H54 (cell line): ENCODE measurements at regions not wholly inside any gene's neighbourhood (a gene's known extent, or its start where the extent isn't known, plus 50 kb on each side); places are given as distances from the start of the nearest gene placed in this dataset.

ENCODE experiments used
- DNase-seq: peaks from one replicate; pipeline ENCODE4 v3.0.0; 2011; ENCODE audit warnings: low spot score, mixed read lengths; ENCODE audit not compliant: insufficient read length
- FAIRE-seq: peaks from 3 replicates; lab custom pipeline; 2011; peaks lifted over from hg19 to GRCh38; lab: Jason Lieb, UNC
- POLR2A ChIP-seq: IDR thresholded peaks from 2 replicates; pipeline ENCODE4 v1.6.1; 2011; ENCODE audit warnings: low read depth, mild to moderate bottlenecking, low read length

DNA sequence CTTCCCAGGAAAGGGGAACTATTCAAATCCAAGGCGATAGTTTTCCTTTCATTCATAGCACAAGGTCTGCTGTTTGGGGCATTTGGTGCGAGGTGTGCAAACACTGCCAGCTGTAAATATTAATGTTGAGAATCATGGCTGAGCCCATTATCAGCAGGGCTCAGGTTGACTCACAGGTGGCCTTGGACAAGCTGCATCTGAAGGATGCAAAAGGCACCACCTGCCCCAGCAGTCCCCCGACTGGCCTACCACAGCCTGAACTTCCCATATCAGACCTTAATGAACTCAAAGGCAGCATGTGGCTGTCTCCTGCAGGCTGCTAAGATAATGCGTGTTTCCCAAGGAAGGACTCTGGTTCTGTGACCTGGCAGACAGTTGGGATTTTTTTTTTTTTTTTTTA, 93.3 kb upstream of the MAP1LC3B2 start:
- no peak for DNase-seq
- TF ChIP-seq POLR2A = no peak
- no peak for FAIRE-seq

DNA sequence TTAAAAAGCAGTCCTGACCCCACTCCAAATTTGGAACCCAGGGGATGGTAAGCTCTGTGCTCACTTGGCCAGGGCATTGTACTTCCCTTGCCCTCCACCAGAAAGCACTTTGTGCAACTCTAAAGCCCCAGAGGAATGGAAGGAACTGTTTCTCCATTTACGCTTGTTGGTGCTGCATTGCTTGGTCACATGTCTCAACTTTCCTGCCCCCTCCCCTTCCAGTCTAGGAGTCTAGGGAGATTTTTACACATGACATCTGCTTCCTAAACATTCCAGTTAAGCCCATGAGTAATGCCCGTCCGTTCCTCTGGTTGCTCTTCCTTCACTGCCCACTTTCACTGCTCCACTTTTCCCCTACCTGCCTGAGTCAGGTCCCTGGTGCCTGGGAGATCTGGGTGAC, 92.6 kb upstream of the MAP1LC3B2 start:
- DNase-seq = no peak
- no peak for FAIRE-seq
- TF ChIP-seq POLR2A = no peak

DNA sequence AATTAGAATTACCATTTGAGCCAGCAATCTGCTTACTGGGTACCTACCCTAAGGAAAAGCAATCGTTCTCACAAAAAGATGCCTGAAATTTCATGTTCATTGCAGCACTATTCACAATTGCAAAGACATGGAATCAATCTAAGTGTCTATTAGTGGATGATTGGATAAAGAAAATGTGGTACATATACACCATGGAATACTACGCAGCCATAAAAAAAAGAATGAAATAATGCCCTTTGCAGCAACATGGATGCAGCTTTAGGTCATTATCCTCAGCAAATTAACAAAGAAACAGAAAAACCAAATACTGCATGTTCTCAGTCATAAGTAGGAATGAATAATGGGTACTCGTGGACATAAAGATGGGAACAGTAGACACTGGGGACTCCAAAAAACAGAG, 89.8 kb upstream of the MAP1LC3B2 start:
- FAIRE-seq (no peak), DNase-seq (no peak)
- no peak for TF ChIP-seq POLR2A

DNA sequence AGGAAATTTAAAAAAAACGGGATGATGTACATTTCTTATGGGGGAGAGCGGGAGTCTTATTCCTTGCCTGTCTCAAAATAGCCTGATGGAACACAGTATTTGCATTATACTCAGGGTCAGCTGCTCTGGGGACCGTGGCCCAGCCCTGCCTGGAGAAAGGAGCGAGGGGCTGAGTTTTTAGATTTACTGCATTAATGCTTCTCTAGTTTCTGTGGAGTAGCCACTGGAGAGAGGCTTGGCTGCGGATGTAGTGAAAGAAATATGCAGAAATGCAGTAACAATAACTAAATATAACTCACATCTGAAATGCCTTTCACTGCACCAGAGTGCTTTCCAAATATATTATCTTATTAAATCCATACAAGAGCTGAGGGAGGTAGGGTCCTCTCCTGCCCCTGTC, 87.6 kb upstream of the MAP1LC3B2 start:
- FAIRE-seq = no peak
- no peak for DNase-seq
- TF ChIP-seq POLR2A = no peak

DNA sequence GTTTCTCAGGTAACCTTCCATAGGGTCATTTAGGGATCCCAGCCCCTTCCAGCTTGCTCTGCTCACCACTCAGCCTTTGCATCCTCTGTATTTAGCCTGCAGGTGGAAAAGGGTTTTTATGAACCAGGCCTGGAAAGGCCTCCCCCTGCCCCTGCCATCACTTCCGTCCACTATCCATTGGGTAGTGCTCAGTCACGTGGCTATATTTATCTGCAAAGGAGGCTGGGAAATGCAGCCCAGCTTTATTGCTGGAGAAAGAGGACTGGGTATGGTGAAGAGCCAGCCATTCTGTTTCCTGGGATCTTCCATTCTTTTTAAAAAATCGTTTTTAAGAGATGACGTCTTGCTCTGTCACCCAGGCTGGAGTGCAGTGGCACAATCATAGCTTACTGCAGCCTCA, 87.0 kb upstream of the MAP1LC3B2 start:
- TF ChIP-seq POLR2A = no peak
- DNase-seq (no peak), FAIRE-seq (no peak)

DNA sequence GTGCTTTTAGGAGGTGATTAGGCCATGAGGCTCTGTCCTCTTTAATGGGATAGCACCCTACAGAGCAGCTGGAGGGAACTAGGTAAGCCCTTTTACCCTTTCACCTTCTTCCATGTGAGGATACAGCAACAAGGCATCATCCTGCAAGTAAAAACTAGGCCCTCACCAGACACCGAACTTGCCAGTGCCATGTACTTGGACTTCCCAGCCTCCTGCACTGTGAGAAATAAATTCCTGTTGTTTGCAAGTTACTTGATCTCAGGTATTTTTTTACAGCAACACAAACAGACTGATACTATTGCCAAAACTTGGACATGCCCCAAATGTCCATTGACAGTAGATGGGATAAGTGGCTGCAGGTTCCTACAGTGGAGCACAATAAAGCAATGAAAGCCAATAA, 85.8 kb upstream of the MAP1LC3B2 start:
- TF ChIP-seq POLR2A = no peak
- FAIRE-seq (no peak), DNase-seq (no peak)

DNA sequence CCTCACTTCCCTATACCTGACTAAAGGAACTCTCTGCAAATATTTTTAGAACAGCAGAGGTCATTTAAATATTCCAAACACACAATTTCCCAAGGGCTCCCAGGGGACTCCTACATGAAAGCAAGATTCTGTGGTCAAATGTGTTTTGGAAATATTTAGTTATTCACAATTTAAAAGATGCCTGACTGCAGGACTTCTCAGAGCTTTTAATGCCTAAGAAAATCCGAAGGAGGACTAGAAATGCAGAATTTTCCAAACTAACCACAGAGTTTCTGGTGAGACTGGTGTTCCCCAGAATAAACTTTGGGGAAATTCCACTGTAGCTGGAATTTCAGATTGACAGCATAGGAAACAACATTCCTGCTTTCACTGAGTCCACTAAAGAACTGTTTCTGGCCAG, 84.8 kb upstream of the MAP1LC3B2 start:
- DNase-seq = no peak
- FAIRE-seq = no peak
- TF ChIP-seq POLR2A = no peak

DNA sequence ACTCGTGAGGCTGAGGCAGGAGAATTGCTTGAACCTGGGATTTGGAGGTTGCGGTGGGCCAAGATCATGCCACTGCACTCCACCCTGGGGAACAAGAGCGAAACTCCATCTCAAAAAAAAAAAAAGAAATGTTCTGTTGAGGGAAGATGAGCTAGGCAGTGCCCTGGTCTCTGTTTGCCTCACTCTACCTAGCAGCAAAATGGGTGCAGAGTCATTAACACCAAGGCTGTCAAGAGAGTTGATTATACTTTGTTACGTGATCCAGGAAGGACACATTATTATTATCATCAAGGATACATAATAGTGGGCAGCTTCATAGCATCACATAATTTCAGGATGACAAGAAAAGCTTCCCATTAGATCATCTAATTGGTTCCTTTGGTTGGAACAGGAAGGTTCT, 84.3 kb upstream of the MAP1LC3B2 start:
- FAIRE-seq = no peak
- DNase-seq = no peak
- no peak for TF ChIP-seq POLR2A

DNA sequence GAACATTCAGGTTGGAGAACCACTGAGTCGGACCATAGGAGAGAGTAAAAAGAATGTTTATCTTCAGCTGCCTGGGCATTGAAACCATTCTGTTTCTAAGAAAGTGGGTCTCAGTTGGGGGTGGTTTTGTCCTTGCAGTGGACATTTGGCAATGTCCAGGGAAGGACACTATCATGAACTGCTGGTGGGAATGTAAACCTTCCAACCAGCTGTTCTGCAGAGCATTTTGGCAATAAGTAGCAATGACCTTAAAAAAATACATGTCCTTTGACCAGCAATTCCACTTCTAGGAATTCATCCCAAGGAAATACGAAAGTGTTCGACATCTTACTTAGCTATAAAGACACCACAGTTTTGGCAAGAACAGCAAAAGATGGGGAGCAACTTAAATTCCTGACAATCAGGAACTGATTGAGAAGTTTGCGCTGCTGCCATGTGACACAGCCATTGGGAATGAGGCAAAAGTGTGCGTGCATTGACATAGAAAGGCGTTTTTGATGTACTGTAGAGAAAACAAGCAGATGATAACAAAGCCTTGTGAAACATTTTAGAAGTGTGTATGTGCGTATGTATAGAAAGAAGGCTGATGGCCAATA, 82.9 kb upstream of the MAP1LC3B2 start:
- no peak for TF ChIP-seq POLR2A
- DNase-seq (no peak), FAIRE-seq (no peak)

DNA sequence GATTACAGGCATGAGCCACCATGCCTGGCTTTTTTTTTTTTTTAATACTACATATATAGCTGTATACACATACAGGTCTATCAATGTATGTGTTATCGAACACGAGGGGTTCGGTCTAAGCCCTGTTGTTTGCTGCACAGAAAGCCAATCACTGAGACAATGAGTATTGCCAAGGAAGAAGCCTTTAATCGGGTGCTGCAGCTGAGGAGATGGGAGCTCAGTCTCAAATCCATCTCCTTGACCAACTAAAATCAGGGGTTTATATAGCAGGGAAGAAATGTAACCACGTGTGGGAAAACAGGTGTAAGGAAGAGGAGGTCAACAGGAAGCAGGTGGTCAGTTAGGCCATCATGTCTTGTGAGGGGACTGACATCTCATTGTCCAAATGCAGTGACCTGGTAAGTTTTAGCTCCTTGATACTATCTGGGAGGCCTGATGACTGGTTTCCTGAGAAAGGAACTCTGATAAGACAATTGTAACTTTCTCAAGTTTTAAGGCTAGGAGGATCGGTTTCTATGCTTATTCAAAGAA, 80.9 kb upstream of the MAP1LC3B2 start:
- no peak for TF ChIP-seq POLR2A
- no peak for FAIRE-seq

DNA sequence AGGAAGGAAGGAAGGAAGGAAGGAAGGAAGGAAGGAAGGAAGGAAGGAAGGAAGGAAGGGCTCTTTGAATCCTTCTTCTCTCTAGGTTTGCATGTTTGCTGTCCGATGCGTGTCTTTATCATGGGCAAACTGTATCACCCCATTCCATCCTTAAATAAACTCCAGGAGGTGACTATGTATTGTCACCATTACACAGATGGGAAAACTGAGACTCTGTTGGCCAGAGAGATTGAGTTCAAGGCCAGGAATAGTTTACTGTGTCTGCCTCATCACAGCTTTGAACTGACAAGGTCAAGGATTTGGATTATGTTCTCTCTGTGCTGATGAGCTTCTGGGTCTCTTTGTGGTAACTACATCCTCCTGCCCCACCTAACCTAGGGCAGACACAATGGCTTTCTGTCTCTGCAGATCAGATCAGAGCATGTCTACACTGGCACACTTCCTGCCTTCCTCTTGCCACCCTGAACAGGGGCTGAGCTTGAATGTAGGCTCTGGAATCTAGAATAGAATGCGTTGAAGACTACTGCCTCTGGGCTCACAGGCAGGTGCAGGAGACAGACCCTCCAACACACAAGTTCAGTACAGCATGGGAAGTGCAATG, 78.9 kb upstream of the MAP1LC3B2 start:
- TF ChIP-seq POLR2A = no peak
- FAIRE-seq (no peak), DNase-seq (no peak)

More for the DNA sequence above, 80.9 kb upstream of the MAP1LC3B2 start:
- no peak for DNase-seq

DNA sequence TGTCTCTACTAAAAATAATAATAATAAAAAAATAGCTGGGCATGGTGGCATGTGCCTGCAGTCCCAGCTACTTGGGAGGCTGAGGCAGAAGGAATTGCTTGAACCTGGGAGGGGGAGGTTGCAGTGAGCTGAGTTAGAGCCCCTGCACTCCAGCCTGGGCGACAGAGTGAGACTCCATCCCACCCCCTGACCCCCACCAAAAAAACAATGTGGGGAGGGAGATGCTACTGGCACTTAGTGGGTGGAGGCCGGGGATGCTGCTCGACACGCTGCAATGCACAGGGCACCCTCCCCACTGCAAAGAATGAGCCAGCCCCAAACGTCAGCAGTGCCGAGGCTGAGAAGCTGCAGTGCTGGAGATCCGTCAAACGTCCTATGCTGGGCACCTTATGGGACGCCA, 77.5 kb upstream of the MAP1LC3B2 start:
- no peak for DNase-seq
- TF ChIP-seq POLR2A = no peak
- no peak for FAIRE-seq

DNA sequence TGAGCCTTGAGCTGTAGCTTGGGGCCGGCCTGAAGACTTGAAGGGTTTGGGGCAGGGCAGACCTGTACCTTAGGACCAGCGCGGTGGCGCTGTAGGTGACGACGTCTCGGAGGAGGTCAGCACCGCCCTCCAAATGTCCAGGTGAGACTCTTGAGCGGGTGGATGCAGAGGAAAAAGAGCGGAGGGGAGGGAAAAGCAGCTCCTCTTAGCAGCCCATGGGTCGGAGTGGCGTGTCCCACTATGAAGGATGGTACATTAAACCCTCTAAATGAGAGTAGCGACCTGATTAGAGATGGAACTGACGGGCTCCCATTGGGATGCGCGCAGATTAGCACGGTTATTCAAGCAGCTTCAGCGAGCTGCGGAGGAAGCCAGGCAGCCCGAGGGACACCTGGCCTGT, 77.0 kb upstream of the MAP1LC3B2 start:
- no peak for FAIRE-seq
- DNase-seq = no peak
- no peak for TF ChIP-seq POLR2A

DNA sequence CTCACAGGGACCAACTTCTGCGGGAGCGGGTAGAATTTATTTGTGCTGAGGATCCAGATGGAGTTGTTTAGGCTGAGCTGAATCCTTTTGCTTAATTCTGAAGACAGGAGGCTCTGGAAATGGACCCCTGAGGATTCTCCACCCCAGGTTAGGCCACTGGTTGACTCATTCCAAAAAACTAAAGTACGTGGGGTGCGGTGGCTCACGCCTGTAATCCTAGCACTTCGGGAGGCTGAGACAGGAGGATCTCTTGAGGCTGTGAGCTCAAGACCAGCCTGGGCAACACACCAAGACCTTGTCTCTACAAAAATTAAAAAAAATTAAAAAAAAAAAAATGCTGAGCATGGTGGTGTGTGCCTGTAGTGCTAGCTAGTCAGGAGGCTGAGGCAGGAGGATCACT, 76.3 kb upstream of the MAP1LC3B2 start:
- DNase-seq = no peak
- FAIRE-seq = no peak
- no peak for TF ChIP-seq POLR2A
